ENCODE measurements at regions not wholly inside any gene's neighbourhood (a gene's known extent, or its start where the extent isn't known, plus 50 kb on each side); places are given as distances from the start of the nearest gene placed in this dataset.

DNA sequence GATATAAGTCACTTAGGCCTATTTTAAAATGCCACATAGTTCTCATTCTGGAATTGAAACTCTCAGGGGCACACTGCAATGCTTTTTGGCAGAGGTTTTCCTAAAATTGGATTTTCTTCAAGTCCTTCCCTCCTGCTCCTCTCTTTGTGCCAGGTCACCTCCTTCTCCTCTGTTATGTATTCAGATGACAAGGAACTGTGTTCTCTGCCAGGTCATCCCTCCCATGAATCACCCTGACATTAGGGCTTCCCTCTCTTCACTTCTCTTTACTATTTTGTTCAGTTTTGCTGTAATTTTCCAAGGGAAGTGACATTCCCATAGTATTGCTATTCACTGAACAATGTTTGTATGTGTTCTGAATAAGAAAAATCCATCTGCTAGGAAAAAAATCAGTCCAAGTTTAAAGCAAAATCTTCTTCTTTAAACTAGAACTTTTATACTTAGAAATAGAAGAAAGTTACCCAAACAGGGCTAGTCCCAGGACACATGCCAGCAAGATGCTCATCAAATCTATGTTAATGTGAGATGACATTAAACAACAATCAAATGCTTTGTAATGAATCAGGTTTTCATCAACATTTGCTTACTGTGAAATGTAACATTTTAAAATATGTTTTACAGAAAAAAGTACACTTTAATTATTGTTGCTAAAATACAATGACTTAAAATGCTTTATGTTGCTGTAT is 461.1 kb downstream of the MMUT start:
- Mint-ChIP-seq H3K4me3 (ENCODE audit: unreplicated experiment) (no peak overlapping the region), H3K27me3 (ENCODE audit: low read depth) (no peaks in the 10 kb centered on the region), H3K9me3 (ENCODE audit: low read depth) (no peaks in the 10 kb centered on the region), H3K36me3 (ENCODE audit: low read depth) (no peaks in the 10 kb centered on the region), H3K4me1 (ENCODE audit: low read depth) (peaks cover 7% of the 10 kb centered on the region), H3K27ac (ENCODE audit: unreplicated experiment) (no peak overlapping the region)
- TF ChIP-seq, protein P1, sequence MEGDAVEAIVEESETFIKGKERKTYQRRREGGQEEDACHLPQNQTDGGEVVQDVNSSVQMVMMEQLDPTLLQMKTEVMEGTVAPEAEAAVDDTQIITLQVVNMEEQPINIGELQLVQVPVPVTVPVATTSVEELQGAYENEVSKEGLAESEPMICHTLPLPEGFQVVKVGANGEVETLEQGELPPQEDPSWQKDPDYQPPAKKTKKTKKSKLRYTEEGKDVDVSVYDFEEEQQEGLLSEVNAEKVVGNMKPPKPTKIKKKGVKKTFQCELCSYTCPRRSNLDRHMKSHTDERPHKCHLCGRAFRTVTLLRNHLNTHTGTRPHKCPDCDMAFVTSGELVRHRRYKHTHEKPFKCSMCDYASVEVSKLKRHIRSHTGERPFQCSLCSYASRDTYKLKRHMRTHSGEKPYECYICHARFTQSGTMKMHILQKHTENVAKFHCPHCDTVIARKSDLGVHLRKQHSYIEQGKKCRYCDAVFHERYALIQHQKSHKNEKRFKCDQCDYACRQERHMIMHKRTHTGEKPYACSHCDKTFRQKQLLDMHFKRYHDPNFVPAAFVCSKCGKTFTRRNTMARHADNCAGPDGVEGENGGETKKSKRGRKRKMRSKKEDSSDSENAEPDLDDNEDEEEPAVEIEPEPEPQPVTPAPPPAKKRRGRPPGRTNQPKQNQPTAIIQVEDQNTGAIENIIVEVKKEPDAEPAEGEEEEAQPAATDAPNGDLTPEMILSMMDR (IDR thresholded peaks at IDR 0.05), result no peak
- DNase-seq (ENCODE audit: low spot score), result no peak

DNA sequence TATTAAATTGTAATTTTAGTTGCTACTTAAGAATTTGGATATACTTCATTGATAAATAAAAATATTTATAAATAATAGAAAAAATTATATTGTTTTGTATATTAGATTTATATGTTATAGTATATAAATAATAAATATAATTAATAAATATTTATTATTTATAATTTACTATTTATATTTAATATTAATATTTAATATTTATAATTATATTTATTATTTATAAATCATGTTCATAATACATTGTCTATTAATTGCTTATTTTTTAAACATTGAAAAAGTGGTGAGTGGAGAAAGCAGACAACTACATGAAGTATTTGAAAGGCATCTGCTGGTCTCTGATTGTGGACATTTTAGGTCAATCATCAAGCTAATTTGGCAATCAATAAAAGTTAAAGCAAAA is 464.5 kb downstream of the MMUT start:
- Mint-ChIP-seq H3K36me3 (ENCODE audit: low read depth) (no peaks in the 10 kb centered on the region), H3K4me3 (ENCODE audit: unreplicated experiment) (no peak overlapping the region), H3K4me1 (ENCODE audit: low read depth) (peaks cover 7% of the 10 kb centered on the region), H3K27ac (ENCODE audit: unreplicated experiment) (no peak overlapping the region), H3K9me3 (ENCODE audit: low read depth) (no peaks in the 10 kb centered on the region), H3K27me3 (ENCODE audit: low read depth) (no peaks in the 10 kb centered on the region)
- no peak for DNase-seq (ENCODE audit: low spot score)
- TF ChIP-seq, protein P1 (IDR thresholded peaks at IDR 0.05), result no peak

DNA sequence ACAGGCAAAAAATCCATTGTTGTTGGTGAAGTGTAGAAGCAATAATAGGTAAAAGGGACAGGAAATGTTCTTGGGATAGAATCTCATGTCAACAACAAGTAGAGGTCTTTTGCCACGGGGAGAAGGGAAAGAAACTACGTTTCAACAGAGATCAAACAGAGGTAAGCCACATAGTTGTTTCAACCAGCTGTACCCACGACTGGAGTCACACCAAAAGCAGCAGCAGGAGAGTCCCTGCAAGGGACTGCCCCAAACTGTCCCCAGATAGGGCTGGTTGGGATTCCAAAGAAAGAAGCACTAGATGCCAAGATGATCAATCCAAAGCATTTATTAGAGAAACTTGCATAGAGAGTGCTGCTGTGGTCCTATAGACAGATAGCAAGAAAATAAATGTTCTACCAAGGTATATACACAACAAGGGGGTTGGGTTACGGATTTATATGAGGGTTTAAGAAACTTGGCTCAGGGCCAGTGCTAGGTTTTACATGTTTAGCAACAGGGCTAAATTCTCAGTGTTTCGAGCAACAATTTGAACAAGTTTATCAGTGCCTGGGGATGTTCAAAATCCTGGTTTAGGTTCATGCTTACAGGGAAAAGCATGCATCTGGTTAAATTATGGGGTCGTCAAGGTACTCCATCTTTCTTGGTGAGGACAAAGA is 466.5 kb downstream of the MMUT start:
- Mint-ChIP-seq H3K9me3 (ENCODE audit: low read depth) (no peaks in the 10 kb centered on the region), H3K27me3 (ENCODE audit: low read depth) (no peaks in the 10 kb centered on the region), H3K4me1 (ENCODE audit: low read depth) (peaks cover 2% of the 10 kb centered on the region), H3K4me3 (ENCODE audit: unreplicated experiment) (no peak overlapping the region), H3K36me3 (ENCODE audit: low read depth) (no peaks in the 10 kb centered on the region), H3K27ac (ENCODE audit: unreplicated experiment) (no peak overlapping the region)
- TF ChIP-seq, protein P1 (IDR thresholded peaks at IDR 0.05), result no peak
- no peak for DNase-seq (ENCODE audit: low spot score)

DNA sequence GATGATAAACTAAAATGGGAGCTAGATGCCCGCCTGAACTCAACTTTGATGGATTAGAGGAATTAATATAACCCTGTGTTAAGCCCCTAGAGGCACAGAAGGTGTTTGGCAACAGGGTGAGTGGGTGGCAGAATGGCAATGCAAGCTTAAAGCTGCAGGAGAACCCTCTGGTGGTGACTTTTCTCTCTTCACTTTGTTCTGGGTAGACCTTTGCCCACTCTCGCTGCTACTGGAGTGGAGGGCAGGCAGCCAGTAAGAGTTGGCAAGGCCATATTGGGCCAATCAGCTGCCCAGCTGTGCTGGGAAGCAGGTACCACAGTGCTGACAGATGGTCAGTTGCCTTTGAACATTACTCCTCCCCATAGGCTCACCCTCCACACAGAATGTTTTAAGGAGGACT is 468.2 kb downstream of the MMUT start:
- Mint-ChIP-seq H3K4me3 (ENCODE audit: unreplicated experiment) (no peak overlapping the region), H3K36me3 (ENCODE audit: low read depth) (no peaks in the 10 kb centered on the region), H3K9me3 (ENCODE audit: low read depth) (peaks cover 6% of the 10 kb centered on the region), H3K27ac (ENCODE audit: unreplicated experiment) (no peak overlapping the region), H3K27me3 (ENCODE audit: low read depth) (no peaks in the 10 kb centered on the region), H3K4me1 (ENCODE audit: low read depth) (no peaks in the 10 kb centered on the region)
- DNase-seq (ENCODE audit: low spot score), result no peak
- TF ChIP-seq, protein P1 (IDR thresholded peaks at IDR 0.05), result no peak

DNA sequence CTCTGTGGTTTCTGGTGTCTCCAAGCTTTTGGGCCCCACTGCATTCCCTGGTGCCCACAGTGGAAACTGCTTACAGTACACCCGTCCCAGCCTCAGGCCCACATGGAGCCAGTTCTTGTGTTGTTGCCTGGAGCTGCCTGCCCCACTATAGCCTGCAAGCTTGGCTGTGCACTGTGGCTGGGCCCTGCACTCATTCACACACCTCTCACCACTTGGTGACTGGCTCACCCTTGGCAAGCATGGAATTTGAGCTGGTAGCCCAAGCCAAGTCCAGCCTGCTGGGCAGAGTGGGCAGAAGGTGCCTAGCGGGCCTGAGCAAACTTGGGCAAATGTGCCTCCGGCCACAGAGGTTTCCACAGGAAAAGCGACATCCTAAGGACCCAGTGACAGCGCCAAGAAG is 472.3 kb downstream of the MMUT start:
- Mint-ChIP-seq H3K27me3 (ENCODE audit: low read depth) (no peaks in the 10 kb centered on the region), H3K9me3 (ENCODE audit: low read depth) (peaks cover 21% of the 10 kb centered on the region), H3K27ac (ENCODE audit: unreplicated experiment) (no peak overlapping the region), H3K4me1 (ENCODE audit: low read depth) (peaks cover 3% of the 10 kb centered on the region), H3K4me3 (ENCODE audit: unreplicated experiment) (no peak overlapping the region), H3K36me3 (ENCODE audit: low read depth) (no peaks in the 10 kb centered on the region)
- TF ChIP-seq, protein P1 (IDR thresholded peaks at IDR 0.05), result no peak
- no peak for DNase-seq (ENCODE audit: low spot score)

All from chondrocyte (in vitro differentiated cells).